H1 (cell line): ENCODE measurements at regions not wholly inside any gene's neighbourhood (a gene's known extent, or its start where the extent isn't known, plus 50 kb on each side); places are given as distances from the start of the nearest gene placed in this dataset.

ENCODE experiments used
- ATF2 ChIP-seq: IDR thresholded peaks from 2 replicates; pipeline ENCODE4 v1.6.1; 2012; ENCODE audit warnings: low read length, inconsistent platforms
- TCF12 ChIP-seq: IDR thresholded peaks from 2 replicates; pipeline ENCODE4 v1.6.1; 2011; ENCODE audit warnings: low read depth, mild to moderate bottlenecking, low read length
- USF2 ChIP-seq: IDR thresholded peaks from 2 replicates; pipeline ENCODE4 v1.6.1; 2011; ENCODE audit warnings: low read length, improper control_type of control experiment

GRCh38 chr4:130850019-130850524 lies 1754.1 kb downstream of the C4orf33 start (continued):
- TF ChIP-seq USF2, result no peak
- no peak for TF ChIP-seq TCF12
- TF ChIP-seq ATF2, result no peak
